Kidney (tissue), 13 donors: ENCODE measurements at regions not wholly inside any gene's neighbourhood (a gene's known extent, or its start where the extent isn't known, plus 50 kb on each side); places are given as distances from the start of the nearest gene placed in this dataset.
"Not testable (repeated sequence)": the region's sequence is repeated elsewhere in the genome, so short reads cannot be mapped to it uniquely, and the experiment has no call there.

Source experiments
- DNase-seq, 5 donors: peaks; one replicate each; pipeline ENCODE4 v3.0.0-alpha.2; 2013 to 2020
- FAIRE-seq: peaks from 2 replicates; lab custom pipeline; 2012; peaks lifted over from hg19 to GRCh38; lab: Jason Lieb, UNC
- H3K27ac ChIP-seq, 2 donors: one replicate each; pipeline ENCODE4 v1.7.0; 2013; ENCODE audit warnings: low read depth in 2 of 2, low read length in 2 of 2, inconsistent platforms in 1 of 2
- H3K27me3 ChIP-seq: one replicate; pipeline ENCODE4 v1.7.1; 2013; ENCODE audit warnings: low read length, inconsistent platforms; ENCODE audit not compliant: control insufficient read depth, insufficient read depth
- H3K36me3 ChIP-seq, 3 donors: one replicate each; pipeline versions ENCODE4 v1.7.0 to v1.7.1; 2013; ENCODE audit warnings: low read length in 3 of 3, control low read depth in 1 of 3, inconsistent platforms in 1 of 3; ENCODE audit not compliant: insufficient read depth in 3 of 3, control insufficient read depth in 2 of 3
- H3K4me1 ChIP-seq, 3 donors: one replicate each; pipeline versions ENCODE4 v1.7.0 to v1.7.1; 2013; ENCODE audit warnings: low read length in 3 of 3, inconsistent platforms in 1 of 3, low read depth in 1 of 3; ENCODE audit not compliant: control insufficient read depth in 2 of 3, insufficient read depth in 2 of 3
- H3K4me3 ChIP-seq, 3 donors: one replicate each; pipeline versions ENCODE4 v1.7.0 to v1.8.1; 2013; ENCODE audit warnings: low read length in 3 of 3, control low read depth in 1 of 3, inconsistent platforms in 1 of 3
- H3K9ac ChIP-seq, 3 donors: one replicate each; pipeline versions ENCODE4 v1.7.0 to v1.7.1; 2013; ENCODE audit warnings: low read length in 3 of 3, control low read depth in 1 of 3, inconsistent platforms in 1 of 3
- H3K9me3 ChIP-seq, 3 donors: one replicate each; pipeline versions ENCODE4 v1.7.0 to v1.7.1; 2013; ENCODE audit warnings: low read length in 3 of 3, control low read depth in 1 of 3, inconsistent platforms in 1 of 3; ENCODE audit not compliant: control insufficient read depth in 2 of 3, insufficient read depth in 1 of 3
- CTCF ChIP-seq: IDR thresholded peaks from 3 replicates; pipeline ENCODE4 v1.5.1; 2012; ENCODE audit warnings: mild to moderate bottlenecking, moderate library complexity, borderline replicate concordance; ENCODE audit not compliant: insufficient read depth; ENCODE audit errors: extremely low read depth
- intact Hi-C: fragments of 100-400 bp; cut with DNase I; formaldehyde crosslinking; loops from one replicate; pipeline ENCODE4 v1.11.1; 2022
- donor health status: control.
- donor health status: control.
- donor health status: control.
- donor health status: control.
- donor health status: control.
- donor health status: DM: yes; HTN: yes; CAD: no.
- donor health status: Normal renal cell carcinoma (clear cell type).

DNA sequence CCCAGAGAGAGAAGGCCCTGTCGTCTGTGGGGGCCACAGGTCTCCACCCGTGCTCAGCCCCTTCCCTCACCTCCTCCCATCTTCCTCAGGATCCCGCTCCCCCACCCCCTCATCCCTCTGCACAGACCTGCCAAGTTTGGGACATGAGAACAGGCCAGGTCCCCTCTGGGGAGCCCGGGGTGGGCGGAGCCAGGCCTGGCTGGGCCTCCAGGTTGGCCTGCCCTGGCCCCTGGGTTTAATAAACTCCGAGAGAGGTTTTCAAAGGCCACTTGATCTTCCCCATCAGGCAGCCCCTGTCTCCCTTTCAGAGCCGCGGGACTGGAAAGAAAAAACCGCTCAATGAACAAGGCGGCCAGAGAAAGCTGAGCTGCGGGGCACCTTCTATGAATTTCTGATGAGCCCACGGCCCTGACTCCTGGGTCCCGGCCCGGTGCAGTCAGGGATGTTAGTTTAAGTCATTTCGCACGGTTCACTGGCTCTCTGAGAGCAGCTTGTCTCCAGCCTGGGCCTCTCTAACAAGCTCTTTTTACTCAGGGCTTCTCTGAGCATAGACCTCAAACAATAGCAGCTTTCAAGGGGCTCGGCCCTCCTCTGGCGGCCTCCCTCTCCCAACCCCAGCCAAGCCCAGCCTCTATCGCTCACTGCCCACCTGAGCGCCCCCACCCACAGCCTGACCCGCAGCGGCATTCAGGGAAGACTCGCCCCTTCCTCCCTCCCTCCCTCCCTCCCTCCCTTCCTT, 64.8 kb downstream of the RPUSD4 start:
- intact Hi-C loops, result no loop called here
- Histone ChIP-seq H3K4me1 (peaks cover 2 to 19% (median 7%) of the 10 kb centered on the region in 3 donors), H3K4me3 (no peak overlapping the region), H3K27ac (peak overlapping the region; percentile 36 to 79), H3K9me3 (no peaks in the 10 kb centered on the region), H3K36me3 (no peaks in the 10 kb centered on the region), H3K9ac (peak overlapping the region in 1 of 3 donors; percentile 55), H3K27me3 (no peaks in the 10 kb centered on the region)
- TF ChIP-seq CTCF, result no peak
- FAIRE-seq (no peak), DNase-seq (peak in 4 of 5 donors; percentile 84 to 89 (median 86))

- intact Hi-C loops, result no loop called here
- peak overlapping the region in 1 of 2 donors; percentile 79 for H3K27ac ChIP-seq
- DNase-seq (no peak), FAIRE-seq (no peak)
- no peaks in the 10 kb centered on the region for H3K36me3 ChIP-seq
- H3K4me3 ChIP-seq, result no peak overlapping the region
- no peaks in the 10 kb centered on the region for H3K9me3 ChIP-seq
- no peaks in the 10 kb centered on the region for H3K27me3 ChIP-seq
- H3K4me1 ChIP-seq, result peaks cover 2 to 25% (median 8%) of the 10 kb centered on the region in 3 donors
- TF ChIP-seq CTCF, result no peak
- H3K9ac ChIP-seq, result no peak overlapping the region
Measured at GRCh38 chr11:126145954-126146353, 65.5 kb downstream of the RPUSD4 start.

GRCh38 chr11:126143491-126143890, 68.0 kb downstream of the RPUSD4 start:
- H3K36me3 ChIP-seq, FAIRE-seq, H3K27me3 ChIP-seq, H3K27ac ChIP-seq, DNase-seq, H3K9ac ChIP-seq, intact Hi-C loops, H3K4me3 ChIP-seq, H3K9me3 ChIP-seq: not testable (repeated sequence)
- H3K4me1 ChIP-seq, result peaks cover 9 to 21% (median 18%) of the 10 kb centered on the region in 3 donors

DNA sequence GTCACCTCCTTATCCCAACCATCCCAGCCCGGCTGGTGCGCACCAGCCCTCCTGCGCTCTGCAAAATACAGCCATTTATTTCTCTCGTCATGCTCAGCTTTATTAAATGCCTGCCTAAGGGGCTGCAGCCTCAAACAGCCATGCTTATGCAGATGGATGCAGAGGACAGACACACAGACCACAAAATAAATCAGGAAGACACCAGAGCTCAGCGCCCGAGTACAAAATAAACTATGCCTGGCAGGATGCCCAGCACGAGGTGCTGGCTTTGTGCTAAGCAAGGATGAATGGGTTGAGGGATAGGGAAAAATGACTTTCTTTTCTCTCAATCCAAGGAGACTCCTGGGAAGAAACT, 70.5 kb downstream of the RPUSD4 start:
- TF ChIP-seq CTCF, result no peak
- Histone ChIP-seq H3K4me1 (peaks cover 7 to 14% (median 9%) of the 10 kb centered on the region in 3 donors), H3K27me3 (no peaks in the 10 kb centered on the region), H3K9me3 (no peaks in the 10 kb centered on the region), H3K36me3 (no peaks in the 10 kb centered on the region), H3K9ac (no peak overlapping the region), H3K27ac (no peak overlapping the region), H3K4me3 (no peak overlapping the region)
- intact Hi-C loops, result no loop called here
- peak in 3 of 5 donors; percentile 41 to 78 (median 63) for DNase-seq
- no peak for FAIRE-seq
